IMR-90 (cell line): ENCODE measurements at regions not wholly inside any gene's neighbourhood (a gene's known extent, or its start where the extent isn't known, plus 50 kb on each side); places are given as distances from the start of the nearest gene placed in this dataset.

Experiments
- CHD1 ChIP-seq: IDR thresholded peaks from 2 replicates; pipeline ENCODE4 v1.6.1; 2012; ENCODE audit warnings: low read depth, low read length, improper control_type of control experiment
- CTCF ChIP-seq: conservative IDR thresholded peaks from 2 replicates; pipeline ENCODE4 v1.5.1; 2012; ENCODE audit warnings: mild to moderate bottlenecking, low read depth, low read length, improper control_type of control experiment
- MAFK ChIP-seq: IDR thresholded peaks from 2 replicates; pipeline ENCODE4 v1.6.1; 2012; ENCODE audit warnings: low read depth, low read length, improper control_type of control experiment
- MAZ ChIP-seq: IDR thresholded peaks from 2 replicates; pipeline ENCODE4 v1.6.1; 2012; ENCODE audit warnings: low read depth, mild to moderate bottlenecking, low read length, improper control_type of control experiment, moderate library complexity, borderline replicate concordance
- MXI1 ChIP-seq: IDR thresholded peaks from 2 replicates; pipeline ENCODE4 v1.6.1; 2012; ENCODE audit warnings: low read depth, mild to moderate bottlenecking, low read length, moderate library complexity, borderline replicate concordance
- NFE2L2 ChIP-seq: fragments of 150-350 bp; IDR thresholded peaks from 2 replicates; pipeline ENCODE4 v1.6.1; 2016; ENCODE audit warnings: low read depth, mild to moderate bottlenecking, low read length
- POLR2A ChIP-seq: IDR thresholded peaks from 2 replicates; pipeline ENCODE4 v1.6.1; 2012; ENCODE audit warnings: mild to moderate bottlenecking, low read depth, low read length
- RFX5 ChIP-seq: IDR thresholded peaks from 2 replicates; pipeline ENCODE4 v1.8.0; 2012; ENCODE audit warnings: low read depth, mild to moderate bottlenecking, low read length, moderate library complexity
- SMC3 ChIP-seq: fragments of 150-350 bp; IDR thresholded peaks from 2 replicates; pipeline ENCODE4 v1.6.1; 2016; ENCODE audit warnings: low read depth, mild to moderate bottlenecking, antibody characterized with exemption, low read length, moderate library complexity
- TF ChIP-seq, protein P1 (sequence below): fragments of 150-350 bp; IDR thresholded peaks from 2 replicates; pipeline ENCODE4 v1.6.1; 2016; ENCODE audit warnings: low read depth, mild to moderate bottlenecking, low read length, moderate library complexity, borderline replicate concordance
- TF ChIP-seq, protein P2 (sequence below): fragments of 150-350 bp; IDR thresholded peaks from 2 replicates; pipeline ENCODE4 v1.6.1; 2017; ENCODE audit warnings: mild to moderate bottlenecking, antibody characterized with exemption, low read length, low read depth

DNA sequence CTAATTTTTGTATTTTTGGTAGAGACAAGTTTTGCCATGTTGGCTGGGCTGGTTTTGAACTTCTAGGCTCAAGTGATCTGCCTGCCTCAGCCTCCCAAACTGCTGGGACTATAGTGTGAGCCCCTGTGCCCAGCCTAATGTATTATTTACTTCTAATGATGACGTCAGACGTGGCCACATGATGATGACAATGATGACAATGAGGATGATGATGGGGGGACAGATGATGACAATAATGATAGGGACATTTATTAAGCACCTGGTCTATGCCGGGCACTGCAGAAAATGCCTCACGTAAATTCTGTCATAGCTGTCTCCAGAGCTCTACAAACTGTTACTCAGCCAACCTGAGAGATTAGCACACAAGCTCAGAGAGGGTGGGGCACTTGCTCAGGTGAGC is 169.3 kb downstream of the SHANK2 start:
- no peak for TF ChIP-seq CTCF
- no peak for TF ChIP-seq SMC3
- TF ChIP-seq, protein P1, sequence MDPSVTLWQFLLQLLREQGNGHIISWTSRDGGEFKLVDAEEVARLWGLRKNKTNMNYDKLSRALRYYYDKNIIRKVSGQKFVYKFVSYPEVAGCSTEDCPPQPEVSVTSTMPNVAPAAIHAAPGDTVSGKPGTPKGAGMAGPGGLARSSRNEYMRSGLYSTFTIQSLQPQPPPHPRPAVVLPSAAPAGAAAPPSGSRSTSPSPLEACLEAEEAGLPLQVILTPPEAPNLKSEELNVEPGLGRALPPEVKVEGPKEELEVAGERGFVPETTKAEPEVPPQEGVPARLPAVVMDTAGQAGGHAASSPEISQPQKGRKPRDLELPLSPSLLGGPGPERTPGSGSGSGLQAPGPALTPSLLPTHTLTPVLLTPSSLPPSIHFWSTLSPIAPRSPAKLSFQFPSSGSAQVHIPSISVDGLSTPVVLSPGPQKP: no peak
- no peak for TF ChIP-seq POLR2A
- TF ChIP-seq, protein P2, sequence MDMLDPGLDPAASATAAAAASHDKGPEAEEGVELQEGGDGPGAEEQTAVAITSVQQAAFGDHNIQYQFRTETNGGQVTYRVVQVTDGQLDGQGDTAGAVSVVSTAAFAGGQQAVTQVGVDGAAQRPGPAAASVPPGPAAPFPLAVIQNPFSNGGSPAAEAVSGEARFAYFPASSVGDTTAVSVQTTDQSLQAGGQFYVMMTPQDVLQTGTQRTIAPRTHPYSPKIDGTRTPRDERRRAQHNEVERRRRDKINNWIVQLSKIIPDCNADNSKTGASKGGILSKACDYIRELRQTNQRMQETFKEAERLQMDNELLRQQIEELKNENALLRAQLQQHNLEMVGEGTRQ: no peak
- TF ChIP-seq CHD1: no peak
- no peak for TF ChIP-seq RFX5
- no peak for TF ChIP-seq MAFK
- no peak for TF ChIP-seq MAZ
- TF ChIP-seq MXI1: no peak
- TF ChIP-seq NFE2L2: no peak
